Naive thymus-derived CD8-positive, alpha-beta T cell (primary cell): ENCODE measurements at regions not wholly inside any gene's neighbourhood (a gene's known extent, or its start where the extent isn't known, plus 50 kb on each side); places are given as distances from the start of the nearest gene placed in this dataset.

ENCODE experiments used
- ATAC-seq, 2 donors: fragments of 150-1000 bp; cut with Tn5 transposase in 1 of 2; sonication (Bioruptor Pico), chemical (Tn5 transposase) in 1 of 2; 1 replicate in 1 of 2; 2 replicates in 1 of 2; pipeline ENCODE4 v1.10.0; 2021; ENCODE audit warnings: mild to moderate bottlenecking in 2 of 2, moderate library complexity in 2 of 2
- POLR2A ChIA-PET: fragments of 350-600 bp; sonication (Branson Sonifier 250); formaldehyde crosslinking; loops from one replicate; lab custom pipeline; 2021; ENCODE audit warnings: antibody characterized with exemption; lab: Charles Lee
- DNase-seq, 10 donors: peaks; one replicate each; pipeline versions ENCODE4 v3.0.0 to v3.0.0-alpha.2; 2020 to 2022
- H3K27ac Mint-ChIP-seq, 10 donors: one replicate each; pipeline ENCODE4 v1.8.0; 2020 to 2022; ENCODE audit warnings: mild to moderate bottlenecking in 10 of 10, mixed read lengths in 10 of 10, moderate library complexity in 4 of 10, inconsistent platforms in 1 of 10
- H3K27me3 Mint-ChIP-seq, 5 donors: one replicate each; pipeline ENCODE4 v1.8.0; 2021 to 2022; ENCODE audit warnings: mixed read lengths in 5 of 5
- H3K36me3 Mint-ChIP-seq, 3 donors: one replicate each; pipeline ENCODE4 v1.8.0; 2020 to 2022; ENCODE audit warnings: mixed read lengths in 3 of 3, mild to moderate bottlenecking in 2 of 3, inconsistent platforms in 1 of 3
- H3K4me1 Mint-ChIP-seq, 4 donors: one replicate each; pipeline ENCODE4 v1.8.0; 2021 to 2022; ENCODE audit warnings: mixed read lengths in 4 of 4
- H3K4me3 Mint-ChIP-seq, 10 donors: one replicate each; pipeline ENCODE4 v1.8.0; 2020 to 2022; ENCODE audit warnings: mild to moderate bottlenecking in 10 of 10, mixed read lengths in 10 of 10, moderate library complexity in 6 of 10, inconsistent platforms in 1 of 10
- H3K9me3 Mint-ChIP-seq, 9 donors: one replicate each; pipeline ENCODE4 v1.8.0; 2020 to 2022; ENCODE audit warnings: mixed read lengths in 9 of 9, mild to moderate bottlenecking in 3 of 9, inconsistent platforms in 1 of 9, moderate library complexity in 1 of 9

DNA sequence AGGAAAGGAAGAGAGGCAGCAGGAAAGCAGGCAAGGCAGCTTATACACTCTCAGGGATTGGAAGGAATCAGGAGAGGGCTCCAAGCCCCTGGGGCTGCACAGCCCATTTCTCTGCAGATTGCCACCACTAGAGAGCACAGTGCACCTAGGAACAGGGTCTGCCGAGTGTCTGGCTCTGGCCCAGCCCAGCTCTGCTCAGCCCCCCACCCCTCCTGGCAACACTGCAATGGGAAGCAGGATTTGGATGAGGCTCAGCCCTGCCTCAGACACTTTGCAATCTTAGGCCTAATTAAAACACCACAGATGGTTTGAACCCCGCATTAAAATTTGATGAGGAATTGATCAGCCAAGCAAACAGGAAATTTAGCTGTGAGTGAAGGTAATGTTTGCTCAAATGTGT lies 252.7 kb downstream of the DHX35 start:
- peaks cover 5 to 17% (median 7%) of the 10 kb centered on the region in 5 donors for H3K27me3 Mint-ChIP-seq
- no peak overlapping the region for H3K27ac Mint-ChIP-seq
- H3K36me3 Mint-ChIP-seq, result no peaks in the 10 kb centered on the region
- H3K4me3 Mint-ChIP-seq, result no peak overlapping the region
- no peak for ATAC-seq
- H3K9me3 Mint-ChIP-seq, result no peaks in the 10 kb centered on the region
- no peaks in the 10 kb centered on the region for H3K4me1 Mint-ChIP-seq
- DNase-seq, result no peak
- POLR2A ChIA-PET, result no interaction called here

DNA sequence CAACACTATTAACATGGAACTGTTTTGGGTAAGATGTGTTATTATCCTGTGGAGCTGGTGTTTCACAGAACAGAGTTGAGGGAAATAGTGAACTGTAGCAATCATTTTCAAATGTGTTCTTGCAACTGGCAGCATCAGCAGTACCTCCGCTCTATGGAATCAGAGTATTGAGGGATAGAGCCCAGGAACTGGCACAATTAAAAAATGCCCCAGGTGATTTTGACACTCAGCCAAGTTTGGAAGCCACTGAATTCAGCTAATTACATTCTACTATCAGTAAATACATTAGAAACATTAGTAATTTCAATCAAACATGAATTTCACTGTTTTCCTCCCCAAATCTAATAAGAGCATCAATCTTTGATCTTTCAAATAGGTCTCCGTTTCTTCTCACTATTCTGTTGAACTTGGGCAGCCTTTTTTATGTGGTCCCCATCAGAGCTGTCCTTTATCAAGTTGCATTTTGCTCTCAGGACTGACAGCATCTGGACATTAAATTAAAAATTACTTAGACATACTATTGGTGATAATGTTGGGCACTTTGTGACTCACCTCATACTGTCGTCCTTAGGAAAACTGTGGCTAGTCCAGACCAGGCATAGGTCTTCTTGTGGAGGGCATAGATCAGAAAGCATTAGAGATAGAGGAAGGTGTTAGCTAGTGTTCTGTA lies 251.5 kb downstream of the DHX35 start:
- DNase-seq, result no peak
- ATAC-seq, result no peak
- Mint-ChIP-seq H3K27ac (no peak overlapping the region), H3K4me3 (no peak overlapping the region), H3K27me3 (peaks cover 5 to 18% (median 9%) of the 10 kb centered on the region in 5 donors), H3K4me1 (no peaks in the 10 kb centered on the region), H3K36me3 (no peaks in the 10 kb centered on the region), H3K9me3 (no peaks in the 10 kb centered on the region)
- POLR2A ChIA-PET, result no interaction called here

DNA sequence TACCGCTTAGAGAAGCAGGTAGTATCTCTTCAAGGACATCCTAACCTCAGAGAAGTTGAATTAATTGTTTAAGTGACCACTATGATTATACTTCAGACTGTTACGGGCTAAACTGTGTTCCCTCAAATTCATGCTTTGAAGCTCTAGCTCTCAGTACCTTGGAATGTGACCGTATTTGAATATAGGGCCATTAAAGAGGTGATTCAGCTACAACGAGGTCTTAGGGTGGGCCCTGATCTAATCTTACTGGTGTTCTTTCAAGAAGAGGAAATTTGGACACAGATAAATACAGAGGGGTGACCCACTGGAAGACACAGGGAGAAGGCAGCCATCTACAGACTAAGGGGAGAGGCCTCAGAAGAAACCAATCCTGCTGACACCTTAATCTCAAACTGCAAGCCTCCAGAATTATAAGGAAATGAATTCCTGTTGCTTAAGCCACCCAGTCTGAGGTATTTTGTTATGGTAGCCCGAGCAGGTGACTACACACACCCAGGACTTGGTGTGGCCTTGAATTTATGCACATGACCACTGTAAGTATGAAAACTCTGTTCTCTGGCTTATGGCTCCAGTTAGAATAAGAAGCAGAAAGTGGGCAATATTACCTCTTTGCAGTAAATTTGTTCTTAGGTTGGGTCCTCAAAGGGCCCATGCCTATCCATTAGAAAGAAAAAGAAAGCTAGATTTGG lies 249.1 kb downstream of the DHX35 start:
- Mint-ChIP-seq H3K27ac (no peak overlapping the region), H3K4me3 (no peak overlapping the region), H3K36me3 (no peaks in the 10 kb centered on the region), H3K9me3 (no peaks in the 10 kb centered on the region), H3K27me3 (peaks cover 2 to 20% (median 10%) of the 10 kb centered on the region in 5 donors), H3K4me1 (no peaks in the 10 kb centered on the region)
- ATAC-seq (no peak), DNase-seq (no peak)
- POLR2A ChIA-PET, result no interaction called here

DNA sequence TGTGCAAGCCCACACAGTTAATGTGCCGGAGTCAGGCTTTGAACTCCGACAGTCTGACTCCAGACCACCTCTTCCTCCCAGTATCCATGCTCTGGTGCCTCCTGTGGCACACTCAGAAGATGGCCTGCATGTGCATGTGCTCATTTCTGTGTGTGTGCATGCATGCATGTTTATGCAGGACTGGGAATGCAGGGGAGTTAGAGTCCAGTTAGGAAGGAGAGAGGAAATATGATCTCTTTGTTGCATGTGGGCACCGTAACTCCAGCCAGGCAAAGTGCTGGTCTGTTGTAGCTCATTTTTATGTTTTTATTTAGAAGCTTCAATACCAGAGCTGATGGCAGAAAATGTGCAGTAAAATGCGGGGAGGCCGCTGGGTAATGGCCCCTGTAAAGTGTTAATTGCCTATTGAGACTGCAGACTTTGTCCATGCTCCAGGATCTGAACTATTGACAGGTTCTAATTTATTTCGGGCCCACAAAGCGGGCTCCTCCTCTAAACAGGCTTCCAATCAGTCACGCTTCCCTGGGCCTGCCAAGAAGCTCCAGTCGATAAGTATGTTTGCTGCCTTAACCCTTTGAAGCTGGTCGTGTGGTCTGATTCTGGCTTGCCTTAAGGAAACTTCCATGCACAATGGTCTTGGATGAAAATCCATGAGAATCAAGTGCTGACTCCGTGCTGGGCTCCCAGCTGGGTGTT lies 248.3 kb downstream of the DHX35 start:
- Mint-ChIP-seq H3K9me3 (no peaks in the 10 kb centered on the region), H3K27me3 (peaks cover 0 to 14% (median 10%) of the 10 kb centered on the region in 5 donors), H3K27ac (no peak overlapping the region), H3K4me3 (no peak overlapping the region), H3K36me3 (no peaks in the 10 kb centered on the region), H3K4me1 (no peaks in the 10 kb centered on the region)
- POLR2A ChIA-PET, result no interaction called here
- ATAC-seq (no peak), DNase-seq (no peak)

DNA sequence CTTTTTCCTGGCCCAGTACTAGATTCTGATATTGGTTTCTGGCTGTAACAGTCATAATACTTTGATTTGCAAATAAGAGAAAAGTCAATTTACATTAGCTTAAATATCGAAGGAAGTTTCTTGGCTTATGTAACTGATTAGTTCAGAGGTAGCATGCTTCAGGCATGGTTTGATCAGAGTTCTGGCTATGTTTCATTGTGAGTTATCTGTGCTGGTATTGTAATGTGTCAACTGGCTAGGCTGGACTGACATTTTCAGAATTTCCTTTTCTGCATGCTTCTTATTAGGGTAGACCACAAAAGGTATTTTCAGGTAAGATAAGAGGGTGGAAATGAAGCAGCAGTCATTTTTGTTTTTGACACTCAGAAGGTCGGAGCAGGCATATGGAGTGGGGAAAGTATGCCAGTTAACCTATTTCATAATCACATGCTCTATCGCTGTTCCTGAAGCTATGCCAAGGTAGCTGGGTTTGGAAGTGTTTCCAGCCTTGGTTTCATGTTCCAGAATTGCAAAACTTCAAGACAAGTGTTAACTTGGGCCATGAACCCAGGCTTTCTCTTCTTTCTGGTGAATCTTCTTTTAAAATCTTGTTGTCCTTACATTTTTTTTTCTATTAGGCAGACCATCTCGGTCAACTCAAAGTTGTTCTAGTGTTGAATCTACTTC lies 244.9 kb downstream of the DHX35 start:
- Mint-ChIP-seq H3K27ac (no peak overlapping the region), H3K27me3 (peaks cover 0 to 14% (median 10%) of the 10 kb centered on the region in 5 donors), H3K4me3 (no peak overlapping the region), H3K36me3 (peaks cover 0 to under 1% (median 0%) of the 10 kb centered on the region in 3 donors), H3K4me1 (no peaks in the 10 kb centered on the region), H3K9me3 (peaks cover 0 to 12% (median under 1%) of the 10 kb centered on the region in 9 donors)
- POLR2A ChIA-PET, result no interaction called here
- ATAC-seq (no peak), DNase-seq (no peak)

DNA sequence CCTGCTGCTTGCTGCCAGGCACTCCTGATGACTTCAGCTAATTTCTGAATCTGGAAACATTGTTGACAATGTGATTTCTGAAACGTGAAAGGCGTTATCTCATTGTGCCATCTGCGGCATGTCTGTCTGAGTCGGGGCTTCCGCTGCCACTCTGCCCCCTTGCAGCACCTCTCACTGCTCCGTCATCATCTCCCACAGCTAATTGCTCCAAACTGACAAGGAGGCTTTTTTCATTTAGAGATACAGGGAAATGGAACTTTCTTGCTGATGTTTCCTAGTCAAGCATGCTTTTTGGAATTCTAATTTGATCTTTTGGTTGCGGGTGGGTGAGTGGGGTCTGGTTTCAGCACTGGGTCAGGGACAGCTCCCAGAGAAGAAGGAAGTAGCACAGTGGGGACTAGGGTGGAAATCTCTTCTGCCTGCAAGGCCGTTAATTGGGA lies 233.5 kb downstream of the DHX35 start:
- no peak overlapping the region for H3K27ac Mint-ChIP-seq
- ATAC-seq, result no peak
- POLR2A ChIA-PET, result no interaction called here

DNA sequence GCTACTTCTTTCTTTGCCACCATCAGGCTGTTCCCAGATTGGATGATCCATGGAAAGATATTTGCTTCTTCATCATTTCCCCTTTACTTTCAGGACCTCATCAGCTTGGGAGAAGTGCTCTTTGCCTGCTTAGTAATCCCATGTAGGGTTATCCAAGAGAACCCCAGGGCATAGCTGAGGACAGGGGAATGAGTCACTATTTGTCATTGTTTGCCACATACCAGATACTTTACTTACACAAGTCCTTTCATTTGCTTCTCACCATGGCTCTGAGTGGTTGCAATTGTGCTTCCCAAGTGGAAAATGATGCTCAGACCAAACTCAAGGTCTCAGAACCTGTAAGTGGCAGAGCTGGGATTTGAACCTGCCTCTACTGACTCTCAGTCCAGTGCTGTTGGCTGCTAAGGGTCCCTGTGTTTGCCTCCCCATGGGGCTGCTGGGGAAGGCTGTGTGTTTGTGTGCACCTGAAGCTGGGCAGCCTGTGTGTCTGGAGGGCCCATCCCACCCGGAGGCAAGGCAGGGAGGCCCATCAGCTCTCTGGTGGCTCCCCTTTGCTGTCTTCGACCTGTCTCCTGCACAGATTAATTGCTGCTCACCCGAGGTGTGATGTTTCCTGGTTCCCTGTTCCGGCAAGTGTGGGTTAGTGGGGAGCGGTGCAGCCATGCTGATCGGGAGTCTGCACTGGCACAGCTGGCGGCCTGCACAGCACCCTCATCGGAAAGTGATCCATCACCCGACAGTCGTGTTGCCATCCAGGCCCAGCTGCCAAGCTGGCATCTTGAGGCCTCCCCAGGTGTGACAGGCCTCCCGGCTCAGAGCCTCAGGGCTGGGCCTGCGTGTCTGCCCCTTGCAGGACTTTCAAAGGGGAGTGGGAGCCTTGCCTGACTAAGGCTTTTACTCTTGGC lies 228.8 kb downstream of the DHX35 start:
- peaks cover 0 to 3% (median 0%) of the 10 kb centered on the region in 3 donors for H3K36me3 Mint-ChIP-seq
- H3K27me3 Mint-ChIP-seq, result peaks cover 3 to 53% (median 6%) of the 10 kb centered on the region in 5 donors
- no peak overlapping the region for H3K27ac Mint-ChIP-seq
- no peak for DNase-seq
- no peak for ATAC-seq
- H3K9me3 Mint-ChIP-seq, result peaks cover 0 to 13% (median 3%) of the 10 kb centered on the region in 9 donors
- H3K4me3 Mint-ChIP-seq, result no peak overlapping the region
- POLR2A ChIA-PET, result no interaction called here
- peaks cover 0 to 3% (median 0%) of the 10 kb centered on the region in 4 donors for H3K4me1 Mint-ChIP-seq

More for the DNA sequence above, 233.5 kb downstream of the DHX35 start:
- peaks cover 0 to 8% (median 0%) of the 10 kb centered on the region in 3 donors for H3K36me3 Mint-ChIP-seq
- peaks cover 0 to 22% (median 9%) of the 10 kb centered on the region in 9 donors for H3K9me3 Mint-ChIP-seq
- H3K4me1 Mint-ChIP-seq, result no peaks in the 10 kb centered on the region
- H3K27me3 Mint-ChIP-seq, result peaks cover 8 to 64% (median 17%) of the 10 kb centered on the region in 5 donors
- H3K4me3 Mint-ChIP-seq, result no peak overlapping the region
- no peak for DNase-seq

DNA sequence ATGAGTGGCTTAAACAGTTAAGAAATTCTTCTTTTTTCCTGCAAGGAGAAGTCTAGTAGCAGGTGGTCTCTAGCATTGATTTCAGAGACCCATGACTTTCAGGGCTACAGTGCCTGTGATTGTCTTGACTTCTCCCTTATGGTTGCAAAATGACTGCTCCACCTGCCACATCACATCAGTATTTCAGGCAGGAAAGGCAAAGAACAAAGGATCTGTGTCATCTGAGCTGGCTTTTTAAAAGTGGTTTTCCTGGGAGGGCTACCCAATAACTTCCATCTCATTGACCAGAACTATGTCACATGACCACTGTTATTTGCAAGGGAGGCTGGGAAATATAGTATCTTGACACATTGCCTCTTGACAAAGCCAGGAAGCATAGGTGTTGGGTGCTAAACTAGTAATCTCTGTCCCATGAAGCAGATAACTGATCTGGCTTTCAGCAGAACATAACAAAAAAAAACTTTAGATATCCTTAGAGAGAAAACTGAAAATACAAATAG lies 226.2 kb downstream of the DHX35 start:
- POLR2A ChIA-PET, result no interaction called here
- H3K9me3 Mint-ChIP-seq, result peaks cover 0 to 22% (median 10%) of the 10 kb centered on the region in 9 donors

DNA sequence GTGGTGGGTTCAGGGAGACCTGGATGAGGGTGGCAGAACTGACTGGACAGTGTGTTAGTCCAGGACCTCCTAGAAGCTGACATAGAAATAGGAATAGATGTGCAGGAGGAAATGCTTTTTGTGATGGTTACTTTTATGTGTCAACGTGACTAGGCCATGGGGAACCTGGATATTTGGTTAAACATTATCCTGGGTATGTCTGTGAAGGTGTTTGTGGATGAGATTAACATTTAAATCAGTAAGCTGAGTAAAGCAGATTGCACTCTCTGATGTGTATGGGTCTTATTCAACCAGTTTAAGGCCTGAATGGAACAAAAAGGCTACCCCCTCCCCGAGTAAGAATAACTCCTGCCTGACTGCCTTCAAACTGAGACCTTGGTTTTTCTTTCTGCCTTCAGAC lies 219.3 kb downstream of the DHX35 start:
- Mint-ChIP-seq H3K4me1 (peaks cover 0 to 1% (median 0%) of the 10 kb centered on the region in 4 donors), H3K27ac (no peak overlapping the region), H3K9me3 (peaks cover 0 to 22% (median 10%) of the 10 kb centered on the region in 9 donors), H3K4me3 (no peak overlapping the region), H3K27me3 (peaks cover 0 to 22% (median 9%) of the 10 kb centered on the region in 5 donors), H3K36me3 (peaks cover 0 to 14% (median 0%) of the 10 kb centered on the region in 3 donors)
- no peak for ATAC-seq
- no peak for DNase-seq
- POLR2A ChIA-PET, result no interaction called here

More for the DNA sequence above, 226.2 kb downstream of the DHX35 start:
- ATAC-seq (no peak), DNase-seq (no peak)
- Mint-ChIP-seq H3K27me3 (peaks cover 0 to 30% (median 2%) of the 10 kb centered on the region in 5 donors), H3K4me3 (no peak overlapping the region), H3K36me3 (peaks cover 0 to 14% (median 0%) of the 10 kb centered on the region in 3 donors), H3K27ac (no peak overlapping the region), H3K4me1 (peaks cover 0 to 3% (median 0%) of the 10 kb centered on the region in 4 donors)

DNA sequence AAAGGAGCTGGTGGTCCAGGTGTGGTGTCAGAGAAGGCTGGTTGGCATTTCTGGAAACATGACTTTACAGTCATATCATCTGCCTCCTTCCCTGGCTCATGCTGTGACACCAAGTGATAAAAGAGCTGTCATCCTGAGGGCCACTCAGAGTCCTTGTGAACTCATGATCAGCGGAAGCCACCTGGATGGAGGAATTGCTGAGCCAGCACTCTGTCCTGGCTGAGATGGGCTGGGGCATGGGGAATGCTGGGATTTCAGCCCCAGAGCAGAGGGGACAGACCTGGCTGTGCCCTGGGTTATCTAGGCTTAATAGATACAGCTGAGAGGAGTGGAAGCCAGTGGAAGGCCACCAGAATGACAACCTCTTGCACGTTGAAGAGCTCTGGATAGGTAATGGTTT lies 214.3 kb downstream of the DHX35 start:
- Mint-ChIP-seq H3K9me3 (peaks cover 0 to 4% (median 0%) of the 10 kb centered on the region in 9 donors), H3K4me1 (peaks cover 0 to 1% (median 0%) of the 10 kb centered on the region in 4 donors), H3K27ac (no peak overlapping the region), H3K4me3 (no peak overlapping the region), H3K27me3 (peaks cover 5 to 37% (median 21%) of the 10 kb centered on the region in 5 donors), H3K36me3 (no peaks in the 10 kb centered on the region)
- POLR2A ChIA-PET, result no interaction called here
- ATAC-seq (no peak), DNase-seq (no peak)

DNA sequence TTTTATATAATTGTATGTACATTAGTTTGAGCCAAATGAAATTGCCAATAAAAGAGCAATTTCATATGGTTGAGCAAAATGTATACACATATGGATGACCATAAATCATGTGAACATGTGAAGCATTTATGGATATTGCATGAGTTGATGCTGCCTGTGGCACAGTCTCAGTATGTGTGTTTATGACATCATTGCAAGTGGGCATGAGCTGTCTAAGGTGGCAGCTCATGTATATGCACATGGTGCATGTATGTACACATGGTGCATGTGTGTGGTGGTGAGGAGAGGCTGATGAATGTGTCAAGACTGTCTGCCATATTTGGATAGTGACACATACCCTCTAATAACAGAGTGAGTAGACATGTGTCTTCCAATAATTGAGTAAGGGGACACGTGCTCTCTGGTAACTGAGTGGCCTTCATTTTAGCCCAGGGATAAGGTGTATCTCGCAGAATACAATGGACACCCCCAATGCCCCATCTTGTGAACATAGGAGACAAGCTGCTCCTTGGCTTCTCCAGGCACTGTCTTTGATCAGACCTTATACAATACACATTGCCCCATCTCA lies 208.8 kb downstream of the DHX35 start:
- DNase-seq (no peak), ATAC-seq (no peak)
- Mint-ChIP-seq H3K9me3 (peaks cover 0 to 18% (median 0%) of the 10 kb centered on the region in 9 donors), H3K4me3 (no peak overlapping the region), H3K27me3 (peaks cover 5 to 34% (median 23%) of the 10 kb centered on the region in 5 donors), H3K4me1 (no peaks in the 10 kb centered on the region), H3K36me3 (no peaks in the 10 kb centered on the region), H3K27ac (no peak overlapping the region)
- POLR2A ChIA-PET, result no interaction called here
